OCI-M2 (cell line): ENCODE measurements at regions not wholly inside any gene's neighbourhood (a gene's known extent, or its start where the extent isn't known, plus 50 kb on each side); places are given as distances from the start of the nearest gene placed in this dataset.
"Not testable (repeated sequence)": the region's sequence is repeated elsewhere in the genome, so short reads cannot be mapped to it uniquely, and the experiment has no call there.

Source experiments
- DNase-seq: peaks from one replicate; lab custom pipeline; 2025; ENCODE audit not compliant: unreplicated experiment; lab: John Stamatoyannopoulos, UW

GRCh38 chr5:116736671-116737070, 162.0 kb upstream of the SEMA6A start:
- DNase-seq = no peak

GRCh38 chr5:116733991-116734975, 159.7 kb upstream of the SEMA6A start:
- no peak for DNase-seq

DNA sequence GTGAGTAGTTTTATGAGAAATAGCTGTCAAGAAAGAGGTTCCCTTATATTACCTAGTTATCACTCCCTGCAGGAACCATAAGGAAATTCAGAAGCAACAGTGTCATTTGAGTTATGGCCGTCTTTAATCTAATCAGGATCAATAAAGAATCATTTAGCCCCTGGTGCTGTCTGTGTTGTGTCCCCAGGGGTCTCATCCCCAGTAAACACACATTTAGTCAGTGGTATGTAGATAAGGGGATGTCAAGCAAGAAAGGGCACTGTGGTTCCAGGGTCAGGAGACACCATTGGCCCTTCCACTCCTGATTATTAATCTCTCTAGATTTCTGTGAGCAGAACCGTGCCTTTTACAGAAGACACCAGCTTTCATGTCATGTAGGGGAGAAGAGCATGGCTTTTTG, 158.0 kb upstream of the SEMA6A start:
- no peak for DNase-seq

DNA sequence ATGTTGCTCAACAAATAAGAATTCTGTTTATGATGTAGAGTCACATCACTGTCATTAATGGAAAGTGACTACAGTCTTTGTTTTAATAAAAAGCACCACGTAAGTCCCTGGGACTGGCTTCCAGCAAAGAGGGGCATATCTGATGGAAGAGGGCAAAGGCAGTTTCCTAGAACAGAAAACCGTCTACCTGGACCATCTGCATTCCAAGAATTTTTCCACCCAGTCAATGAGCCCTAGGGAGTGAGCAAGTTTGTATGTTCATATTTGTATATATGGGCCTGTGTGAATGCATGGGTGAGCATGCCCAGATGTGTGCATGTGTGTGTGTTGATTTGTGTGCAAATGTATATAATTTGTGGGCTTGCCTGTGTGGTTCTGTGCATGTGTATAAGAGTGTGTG, 156.8 kb upstream of the SEMA6A start:
- no peak for DNase-seq

DNA sequence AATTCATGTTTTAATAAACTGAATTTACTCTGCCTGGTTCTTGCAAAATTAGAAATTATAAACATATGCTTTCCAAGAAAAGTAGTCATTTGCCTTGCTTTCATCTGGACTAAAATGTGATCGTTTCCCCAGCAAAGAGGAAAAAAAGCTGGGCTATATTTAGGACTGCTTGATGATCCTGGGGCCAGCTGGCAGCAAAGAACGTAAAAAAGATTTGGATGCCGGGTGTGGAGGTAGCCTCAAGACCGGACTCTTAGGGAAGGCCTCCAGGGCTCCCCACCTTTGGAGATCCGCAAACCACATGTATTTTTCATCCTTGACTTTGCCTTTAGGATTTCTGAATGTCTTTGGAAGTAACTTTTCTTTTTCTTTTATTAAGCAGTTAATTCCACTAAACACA, 156.1 kb upstream of the SEMA6A start:
- no peak for DNase-seq

DNA sequence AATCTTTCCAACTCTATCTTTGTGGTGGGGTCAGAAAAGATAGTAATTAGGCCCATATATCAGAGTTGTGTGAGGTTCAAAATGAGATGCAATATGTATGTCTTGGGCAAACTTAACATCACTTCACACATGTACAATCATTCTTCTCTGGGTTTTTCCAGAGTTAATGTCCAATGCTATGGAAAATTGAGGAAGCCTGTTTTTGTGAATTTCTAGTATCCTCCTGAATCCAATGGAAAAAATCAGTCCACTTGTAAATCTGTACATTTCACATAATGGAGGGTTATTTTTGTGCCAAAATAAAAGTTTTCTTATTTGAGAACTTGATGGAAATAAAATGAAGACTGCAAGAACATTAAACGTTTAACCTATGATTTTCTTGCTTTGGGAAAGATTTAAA, 155.6 kb upstream of the SEMA6A start:
- DNase-seq = no peak

- DNase-seq = no peak
Observed at GRCh38 chr5:116727248-116727647, 152.6 kb upstream of the SEMA6A start.

- not testable (repeated sequence) for DNase-seq
Observed at GRCh38 chr5:116726180-116726579, 151.6 kb upstream of the SEMA6A start.

DNA sequence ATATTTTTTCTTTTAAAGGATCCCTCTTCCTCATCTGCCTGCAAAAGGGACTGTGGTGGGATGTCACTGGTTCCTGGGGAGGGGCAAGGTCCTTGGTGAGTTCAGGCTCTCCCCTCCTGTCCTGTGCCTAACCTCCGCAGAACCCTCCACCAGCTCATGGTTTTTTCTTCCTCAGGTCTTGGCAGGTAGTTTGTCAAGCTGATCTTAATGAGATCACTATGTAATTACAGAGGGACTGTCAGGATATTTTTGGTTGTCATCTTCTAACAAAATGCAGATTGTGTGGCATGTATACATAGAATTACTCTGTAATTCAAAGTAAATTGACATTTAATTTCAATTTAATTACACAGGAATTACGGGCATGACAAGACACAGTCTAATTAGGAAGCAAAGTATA, 150.3 kb upstream of the SEMA6A start:
- no peak for DNase-seq

GRCh38 chr5:116722651-116723050, 148.0 kb upstream of the SEMA6A start:
- DNase-seq = no peak

- peak; percentile 22 for DNase-seq
Observed at GRCh38 chr5:116719106-116719505, 144.5 kb upstream of the SEMA6A start.

DNA sequence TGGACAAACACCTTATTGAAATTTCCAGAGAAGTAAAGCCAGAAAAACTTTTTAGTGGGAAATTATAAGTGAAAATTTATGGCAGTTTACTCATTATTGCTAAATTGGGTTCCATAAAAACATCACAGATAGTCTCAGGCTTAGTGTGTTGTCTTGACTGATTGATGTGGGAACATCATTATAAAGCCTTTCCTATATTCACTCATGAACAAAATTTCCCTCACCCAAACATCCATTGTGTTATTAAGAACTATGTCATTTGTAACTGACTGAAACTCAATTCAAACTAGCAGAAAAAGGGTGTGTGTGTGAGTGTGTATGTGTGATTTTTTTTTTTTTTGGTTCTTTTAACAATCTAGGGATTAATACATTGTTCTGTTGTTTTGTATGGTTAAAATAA, 143.7 kb upstream of the SEMA6A start:
- no peak for DNase-seq

- no peak for DNase-seq
Observed at GRCh38 chr5:116709082-116709481, 134.5 kb upstream of the SEMA6A start.

DNA sequence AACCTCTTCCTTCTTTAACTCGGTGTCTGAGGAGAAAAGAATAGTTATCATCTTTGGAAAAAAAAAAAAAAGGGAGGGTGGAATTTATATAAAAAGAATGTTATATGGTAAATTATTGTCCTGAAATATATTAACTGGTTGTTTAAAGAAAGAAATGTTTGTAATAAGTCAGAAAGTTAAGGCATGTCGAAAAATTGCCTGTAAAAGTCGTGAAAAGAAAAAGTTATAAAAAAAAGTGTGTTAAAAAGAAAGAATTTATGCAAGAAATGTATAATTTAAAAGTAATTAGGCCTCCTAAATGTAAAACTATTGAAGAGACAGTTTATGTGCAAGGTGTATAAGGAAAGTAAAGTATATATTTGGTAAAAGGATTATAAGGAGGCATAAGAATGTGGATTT, 130.5 kb upstream of the SEMA6A start:
- DNase-seq = not testable (repeated sequence)

DNA sequence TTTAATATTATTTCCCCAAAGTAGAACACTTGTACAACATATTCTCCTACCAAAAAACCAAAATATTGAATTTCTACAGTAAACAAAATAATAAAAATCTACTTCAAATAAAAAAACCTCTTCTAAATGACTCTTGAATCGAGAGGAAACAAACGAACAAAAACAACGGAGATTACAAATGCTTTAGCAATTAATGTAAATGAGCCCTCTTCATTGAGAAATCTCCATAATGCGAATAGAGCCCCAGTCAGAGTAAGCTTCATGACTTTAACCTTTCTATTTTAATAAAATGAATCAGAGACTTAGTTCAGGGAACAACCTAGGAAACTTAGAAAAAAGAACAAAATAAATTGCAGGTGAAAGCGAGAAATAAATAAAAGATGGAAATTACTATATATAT, 129.3 kb upstream of the SEMA6A start:
- DNase-seq = no peak

DNA sequence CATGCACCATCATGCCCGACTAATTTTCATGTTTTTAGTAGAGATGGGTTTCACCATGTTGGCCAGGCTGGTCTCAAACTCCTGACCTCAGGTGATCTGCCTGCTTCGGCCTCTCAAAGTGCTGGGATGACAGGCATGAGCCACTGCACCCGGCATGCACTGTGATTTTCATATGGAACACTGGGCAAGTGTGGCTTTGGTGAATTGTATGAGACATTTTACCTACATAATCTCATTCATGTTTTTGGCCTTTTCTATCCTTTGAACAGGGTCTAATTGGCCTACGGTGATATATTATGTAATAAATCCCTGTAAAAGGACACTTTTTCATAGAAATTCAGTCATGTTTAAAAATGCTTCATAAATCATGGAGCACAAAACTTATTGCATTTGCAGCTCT, 128.7 kb upstream of the SEMA6A start:
- no peak for DNase-seq

- DNase-seq = no peak
Observed at GRCh38 chr5:116702776-116703175, 128.2 kb upstream of the SEMA6A start.

DNA sequence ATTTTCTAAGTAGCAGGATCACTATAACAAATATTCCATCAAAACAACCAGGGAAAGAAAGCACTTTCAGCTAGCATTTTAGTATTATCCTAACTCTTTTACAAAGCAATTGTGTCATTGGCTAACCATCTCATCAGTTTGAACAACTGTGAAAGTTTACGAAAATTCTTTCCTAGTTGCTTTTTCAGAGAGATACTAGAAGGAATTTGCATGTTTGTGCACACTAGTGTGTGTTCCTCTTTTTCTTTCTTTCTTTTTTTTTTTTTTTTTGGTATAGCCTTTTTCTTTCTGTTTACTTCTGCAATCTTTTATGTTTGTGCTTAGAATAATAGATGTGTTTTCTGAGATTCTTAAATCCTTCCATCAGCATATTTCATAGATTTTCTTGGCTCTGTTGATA, 124.7 kb upstream of the SEMA6A start:
- no peak for DNase-seq

DNA sequence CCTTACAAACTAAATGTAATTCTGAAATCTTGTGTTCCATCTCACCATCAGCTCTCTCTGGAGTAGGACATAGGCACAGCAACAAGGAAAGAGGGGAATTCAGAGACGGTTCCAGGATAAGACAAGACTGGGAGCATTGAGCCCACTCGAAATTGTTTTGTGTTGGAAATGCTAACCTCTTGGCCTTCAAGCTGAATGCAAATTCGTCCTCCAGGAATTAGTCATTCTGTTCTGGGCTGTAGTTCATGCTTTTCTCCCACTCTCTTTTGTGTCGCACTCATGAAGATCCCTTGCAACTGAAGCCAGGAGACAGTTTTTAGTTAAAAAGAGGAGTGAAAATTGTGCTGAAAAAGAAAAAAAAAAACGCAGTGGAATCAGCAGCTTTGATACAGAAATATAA, 121.7 kb upstream of the SEMA6A start:
- no peak for DNase-seq

- no peak for DNase-seq
Observed at GRCh38 chr5:116695681-116696080, 121.1 kb upstream of the SEMA6A start.

DNA sequence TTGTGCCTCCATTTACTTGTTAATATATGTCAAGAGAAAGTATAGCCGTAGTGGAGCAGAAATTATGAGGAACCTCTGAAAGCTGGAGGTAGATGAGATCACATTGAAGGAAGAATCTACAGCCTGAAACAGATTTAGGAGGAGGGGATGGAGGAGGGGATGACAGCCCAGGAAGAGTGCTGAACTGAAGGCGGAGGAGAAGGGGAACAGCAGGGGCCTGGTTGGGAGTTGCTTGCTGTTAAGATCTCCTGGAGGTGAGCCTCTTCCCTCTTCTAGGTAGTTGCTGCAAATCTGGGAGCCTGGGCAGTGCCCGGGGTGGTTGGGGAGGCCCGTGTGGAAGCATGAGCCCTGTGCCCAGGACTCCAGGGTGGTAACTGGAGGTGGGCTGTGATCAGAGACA, 111.8 kb upstream of the SEMA6A start:
- DNase-seq = no peak

DNA sequence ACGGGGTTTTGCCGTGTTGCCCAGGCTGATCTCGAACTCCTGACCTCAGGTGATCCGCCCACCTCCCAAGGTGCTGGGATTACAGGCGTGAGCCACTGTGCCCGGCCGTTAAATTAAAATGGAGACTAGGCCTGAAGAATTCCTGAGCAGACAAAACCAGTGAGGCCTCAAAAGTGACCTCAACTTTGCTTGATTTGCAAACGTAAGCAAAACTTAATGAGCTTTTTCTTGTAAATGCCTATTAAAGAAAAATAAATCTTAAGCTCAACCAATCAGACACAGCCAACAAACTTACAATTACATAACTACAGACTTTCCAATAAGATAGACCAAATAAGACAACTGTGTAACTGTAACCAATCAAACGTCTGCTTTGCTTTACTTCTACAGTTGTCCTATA, 111.3 kb upstream of the SEMA6A start:
- no peak for DNase-seq

GRCh38 chr5:116685069-116685468, 110.4 kb upstream of the SEMA6A start:
- no peak for DNase-seq
